DOHH2 (cell line): ENCODE measurements at regions not wholly inside any gene's neighbourhood (a gene's known extent, or its start where the extent isn't known, plus 50 kb on each side); places are given as distances from the start of the nearest gene placed in this dataset.

Experiments
- H3F3A ChIP-seq: fragments of 200-600 bp; sonication (generic), shearing (Covaris generic); 2 replicates; pipeline ENCODE4 v1.6.0; 2016; ENCODE audit warnings: antibody characterized with exemption, mild to moderate bottlenecking; ENCODE audit not compliant: control insufficient read depth, insufficient read depth
- H3K27ac ChIP-seq: fragments of 200-600 bp; sonication (generic); 2 replicates; pipeline ENCODE4 v1.5.1; 2014; ENCODE audit warnings: low read depth, mild to moderate bottlenecking, low read length, moderate library complexity
- H3K27me3 ChIP-seq: fragments of 200-600 bp; sonication (generic); 2 replicates; pipeline ENCODE4 v1.6.1; 2014; ENCODE audit warnings: mild to moderate bottlenecking, low read length, mixed read lengths; ENCODE audit not compliant: control insufficient read depth
- H3K36me3 ChIP-seq: fragments of 200-600 bp; sonication (generic); 2 replicates; pipeline ENCODE4 v1.6.1; 2014; ENCODE audit warnings: mild to moderate bottlenecking, low read length, moderate library complexity, mixed read lengths; ENCODE audit not compliant: control insufficient read depth
- H3K4me1 ChIP-seq: fragments of 200-600 bp; sonication (generic); 2 replicates; pipeline ENCODE4 v1.6.1; 2014; ENCODE audit warnings: mild to moderate bottlenecking, low read length, mixed read lengths; ENCODE audit not compliant: control insufficient read depth
- H3K4me2 ChIP-seq: fragments of 200-600 bp; sonication (generic); 2 replicates; pipeline ENCODE4 v1.6.0; 2014; ENCODE audit warnings: mild to moderate bottlenecking, low read length, moderate library complexity
- H3K4me3 ChIP-seq: fragments of 200-600 bp; sonication (generic); 2 replicates; pipeline ENCODE4 v1.5.1; 2014; ENCODE audit warnings: mild to moderate bottlenecking, low read length, mixed read lengths
- H3K79me2 ChIP-seq: fragments of 200-600 bp; sonication (generic); 2 replicates; pipeline ENCODE4 v1.6.1; 2014; ENCODE audit warnings: mild to moderate bottlenecking, low read length, mixed read lengths; ENCODE audit not compliant: control insufficient read depth
- H3K9me2 ChIP-seq: fragments of 200-600 bp; sonication (generic); replicated peaks from 2 replicates; pipeline ENCODE4 v1.6.1; 2014; ENCODE audit warnings: mild to moderate bottlenecking, low read length, mixed read lengths; ENCODE audit not compliant: control insufficient read depth
- H3K9me3 ChIP-seq: fragments of 200-600 bp; sonication (generic); 2 replicates; pipeline ENCODE4 v1.6.1; 2014; ENCODE audit warnings: antibody characterized with exemption, low read length, mixed read lengths; ENCODE audit not compliant: control insufficient read depth, insufficient read depth
- H4K20me1 ChIP-seq: fragments of 200-600 bp; sonication (generic); 2 replicates; pipeline ENCODE4 v1.6.0; 2014; ENCODE audit warnings: low read depth, mild to moderate bottlenecking, antibody characterized with exemption, low read length, moderate library complexity; ENCODE audit not compliant: control insufficient read depth, insufficient read depth
- EZH2phosphoT487 ChIP-seq: fragments of 200-600 bp; sonication (generic); IDR thresholded peaks from 2 replicates; pipeline ENCODE4 v1.6.1; 2017; ENCODE audit warnings: borderline replicate concordance, mild to moderate bottlenecking, antibody characterized with exemption, low read length, moderate library complexity, mixed read lengths
- TF ChIP-seq, protein P1 (sequence below): fragments of 200-600 bp; sonication (generic); IDR thresholded peaks from one replicate; pipeline ENCODE4 v1.5.1; 2014; ENCODE audit warnings: antibody characterized with exemption, mild to moderate bottlenecking, low read depth, low read length; ENCODE audit not compliant: poor library complexity, severe bottlenecking

DNA sequence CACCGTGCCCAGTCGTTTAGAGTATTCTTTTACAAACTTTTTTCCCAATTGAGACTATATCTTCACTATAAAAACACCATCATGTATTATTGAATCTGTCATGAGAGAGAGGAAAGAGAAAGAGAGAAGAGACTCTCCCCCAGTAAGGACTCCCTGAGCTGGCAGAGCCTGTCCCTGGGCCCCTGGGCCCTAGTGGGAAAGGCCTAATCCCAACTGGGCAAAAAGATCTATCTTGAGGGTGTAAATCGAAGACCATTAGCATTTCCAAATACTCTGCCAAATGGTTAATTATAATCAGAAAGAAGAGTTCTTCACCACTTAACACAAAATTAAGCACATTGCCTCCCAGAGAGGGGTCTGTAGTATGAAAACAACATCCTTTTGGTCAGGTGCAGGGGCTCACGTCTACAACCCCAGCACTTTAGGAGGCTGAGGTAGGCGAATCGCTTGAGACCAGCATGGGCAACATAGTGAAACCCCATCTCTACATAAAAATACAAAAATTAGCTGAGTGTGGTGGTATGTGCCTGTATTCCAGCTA lies 108.2 kb downstream of the SKIDA1 start:
- H3K9me3 ChIP-seq: no peaks in the 10 kb centered on the region
- TF ChIP-seq, protein P1, sequence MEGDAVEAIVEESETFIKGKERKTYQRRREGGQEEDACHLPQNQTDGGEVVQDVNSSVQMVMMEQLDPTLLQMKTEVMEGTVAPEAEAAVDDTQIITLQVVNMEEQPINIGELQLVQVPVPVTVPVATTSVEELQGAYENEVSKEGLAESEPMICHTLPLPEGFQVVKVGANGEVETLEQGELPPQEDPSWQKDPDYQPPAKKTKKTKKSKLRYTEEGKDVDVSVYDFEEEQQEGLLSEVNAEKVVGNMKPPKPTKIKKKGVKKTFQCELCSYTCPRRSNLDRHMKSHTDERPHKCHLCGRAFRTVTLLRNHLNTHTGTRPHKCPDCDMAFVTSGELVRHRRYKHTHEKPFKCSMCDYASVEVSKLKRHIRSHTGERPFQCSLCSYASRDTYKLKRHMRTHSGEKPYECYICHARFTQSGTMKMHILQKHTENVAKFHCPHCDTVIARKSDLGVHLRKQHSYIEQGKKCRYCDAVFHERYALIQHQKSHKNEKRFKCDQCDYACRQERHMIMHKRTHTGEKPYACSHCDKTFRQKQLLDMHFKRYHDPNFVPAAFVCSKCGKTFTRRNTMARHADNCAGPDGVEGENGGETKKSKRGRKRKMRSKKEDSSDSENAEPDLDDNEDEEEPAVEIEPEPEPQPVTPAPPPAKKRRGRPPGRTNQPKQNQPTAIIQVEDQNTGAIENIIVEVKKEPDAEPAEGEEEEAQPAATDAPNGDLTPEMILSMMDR: no peak
- no peak for TF ChIP-seq EZH2phosphoT487
- H3K9me2 ChIP-seq: no peaks in the 10 kb centered on the region
- H3K36me3 ChIP-seq: no peaks in the 10 kb centered on the region
- no peaks in the 10 kb centered on the region for H3F3A ChIP-seq
- no peak overlapping the region for H3K4me3 ChIP-seq
- H3K4me2 ChIP-seq: no peak overlapping the region
- no peaks in the 10 kb centered on the region for H3K4me1 ChIP-seq
- no peaks in the 10 kb centered on the region for H4K20me1 ChIP-seq
- H3K27me3 ChIP-seq: peaks cover 8% of the 10 kb centered on the region
- no peak overlapping the region for H3K27ac ChIP-seq
- no peaks in the 10 kb centered on the region for H3K79me2 ChIP-seq

DNA sequence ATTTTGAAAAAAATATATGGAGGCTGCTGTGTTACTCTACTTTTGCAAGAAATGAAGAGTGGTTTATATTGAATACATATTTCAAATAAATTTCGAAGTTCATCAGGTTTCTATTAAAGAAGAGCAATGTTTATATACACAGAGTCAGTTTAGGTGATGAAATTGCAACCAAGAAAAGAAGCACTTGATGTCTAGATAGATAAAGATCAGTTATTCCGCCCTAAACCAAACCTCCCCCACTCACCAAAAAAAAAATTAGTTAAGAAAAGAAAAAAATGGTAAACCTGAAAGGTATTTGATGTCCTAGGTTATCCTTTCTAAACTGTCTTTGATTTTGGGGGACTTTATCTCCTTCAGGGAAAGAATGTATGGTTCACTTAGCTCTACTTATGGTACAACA lies 111.8 kb downstream of the SKIDA1 start:
- Histone ChIP-seq H3K27ac (no peak overlapping the region), H3F3A (no peaks in the 10 kb centered on the region), H3K4me3 (no peak overlapping the region), H3K9me2 (no peaks in the 10 kb centered on the region), H3K9me3 (no peaks in the 10 kb centered on the region), H3K4me1 (no peaks in the 10 kb centered on the region), H3K36me3 (no peaks in the 10 kb centered on the region), H4K20me1 (no peaks in the 10 kb centered on the region), H3K27me3 (no peaks in the 10 kb centered on the region), H3K4me2 (no peak overlapping the region), H3K79me2 (no peaks in the 10 kb centered on the region)
- TF ChIP-seq, protein P1: no peak
- TF ChIP-seq EZH2phosphoT487: no peak

DNA sequence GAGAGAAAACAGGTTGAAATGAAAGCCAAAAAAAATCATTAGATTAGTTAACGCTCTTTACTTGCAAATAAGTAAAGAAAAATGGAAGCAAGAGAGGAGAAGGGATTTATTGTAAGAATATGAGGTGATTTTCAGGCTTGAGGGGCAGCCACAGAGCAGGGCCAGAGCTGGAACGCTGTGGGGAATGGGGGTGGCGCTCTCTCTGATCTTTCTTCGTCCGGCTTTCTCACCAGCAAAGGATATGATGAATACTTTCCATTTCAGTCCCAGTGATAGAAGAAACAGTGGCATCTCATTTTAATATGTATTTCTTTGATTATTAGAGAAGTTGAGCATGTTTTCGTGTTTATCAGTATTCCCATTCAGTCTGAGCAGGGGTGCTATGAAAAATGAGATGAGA lies 112.2 kb downstream of the SKIDA1 start:
- no peaks in the 10 kb centered on the region for H3F3A ChIP-seq
- no peaks in the 10 kb centered on the region for H3K27me3 ChIP-seq
- H3K4me3 ChIP-seq: no peak overlapping the region

More for the DNA sequence above, 112.2 kb downstream of the SKIDA1 start:
- Histone ChIP-seq H3K4me2 (no peak overlapping the region), H3K36me3 (no peaks in the 10 kb centered on the region), H3K27ac (no peak overlapping the region), H3K79me2 (no peaks in the 10 kb centered on the region), H3K9me2 (no peaks in the 10 kb centered on the region), H4K20me1 (no peaks in the 10 kb centered on the region), H3K9me3 (no peaks in the 10 kb centered on the region), H3K4me1 (no peaks in the 10 kb centered on the region)
- TF ChIP-seq, protein P1: no peak
- no peak for TF ChIP-seq EZH2phosphoT487
